ENCODE measurements at regions not wholly inside any gene's neighbourhood (a gene's known extent, or its start where the extent isn't known, plus 50 kb on each side); places are given as distances from the start of the nearest gene placed in this dataset.

GRCh38 chr2:236673126-236673822 lies 103.6 kb downstream of the ACKR3 start:
- TF ChIP-seq, protein P1, sequence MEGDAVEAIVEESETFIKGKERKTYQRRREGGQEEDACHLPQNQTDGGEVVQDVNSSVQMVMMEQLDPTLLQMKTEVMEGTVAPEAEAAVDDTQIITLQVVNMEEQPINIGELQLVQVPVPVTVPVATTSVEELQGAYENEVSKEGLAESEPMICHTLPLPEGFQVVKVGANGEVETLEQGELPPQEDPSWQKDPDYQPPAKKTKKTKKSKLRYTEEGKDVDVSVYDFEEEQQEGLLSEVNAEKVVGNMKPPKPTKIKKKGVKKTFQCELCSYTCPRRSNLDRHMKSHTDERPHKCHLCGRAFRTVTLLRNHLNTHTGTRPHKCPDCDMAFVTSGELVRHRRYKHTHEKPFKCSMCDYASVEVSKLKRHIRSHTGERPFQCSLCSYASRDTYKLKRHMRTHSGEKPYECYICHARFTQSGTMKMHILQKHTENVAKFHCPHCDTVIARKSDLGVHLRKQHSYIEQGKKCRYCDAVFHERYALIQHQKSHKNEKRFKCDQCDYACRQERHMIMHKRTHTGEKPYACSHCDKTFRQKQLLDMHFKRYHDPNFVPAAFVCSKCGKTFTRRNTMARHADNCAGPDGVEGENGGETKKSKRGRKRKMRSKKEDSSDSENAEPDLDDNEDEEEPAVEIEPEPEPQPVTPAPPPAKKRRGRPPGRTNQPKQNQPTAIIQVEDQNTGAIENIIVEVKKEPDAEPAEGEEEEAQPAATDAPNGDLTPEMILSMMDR (conservative IDR thresholded peaks at IDR 0.05), result no peak
- no peak for TF ChIP-seq EZH2 (IDR thresholded peaks at IDR 0.05; ENCODE audit: low read depth)
